Brain microvascular endothelial cell (primary cell): ENCODE measurements at regions not wholly inside any gene's neighbourhood (a gene's known extent, or its start where the extent isn't known, plus 50 kb on each side); places are given as distances from the start of the nearest gene placed in this dataset.

Source experiments
- DNase-seq: peaks from one replicate; pipeline ENCODE4 v3.0.0-alpha.2; 2020
- H3K27ac ChIP-seq: fragments of 250-450 bp; sonication (Bioruptor Pico); 2 replicates; pipeline ENCODE4 v1.5.1; 2020; ENCODE audit warnings: mild to moderate bottlenecking, moderate library complexity
- H3K27me3 ChIP-seq: fragments of 250-450 bp; sonication (Bioruptor Pico); replicated peaks from 2 replicates; pipeline ENCODE4 v1.5.1; 2020; ENCODE audit warnings: mild to moderate bottlenecking
- H3K36me3 ChIP-seq: fragments of 250-450 bp; sonication (Bioruptor Pico); replicated peaks from 2 replicates; pipeline ENCODE4 v1.5.1; 2020; ENCODE audit warnings: mild to moderate bottlenecking
- H3K4me3 ChIP-seq: 2 replicates; pipeline ENCODE4 v1.5.1; 2011; ENCODE audit warnings: low read depth, mild to moderate bottlenecking, control low read depth, low read length, moderate library complexity
- CTCF ChIP-seq: IDR thresholded peaks from 2 replicates; pipeline ENCODE4 v1.5.1; 2011; ENCODE audit warnings: low read depth, mild to moderate bottlenecking, moderate library complexity, low read length, control low read depth, inconsistent platforms; ENCODE audit errors: missing control alignments
- in situ Hi-C: cut with HindIII; loops from 2 replicates; pipeline ENCODE4 v1.10.0; 2017; ENCODE audit warnings: low sequenced_read_pairs, low pct_ligation_motif_present

- no peak for TF ChIP-seq CTCF
- no peaks in the 10 kb centered on the region for H3K27me3 ChIP-seq
- in situ Hi-C loops, result no loop called here
- no peak overlapping the region for H3K27ac ChIP-seq
- no peak for DNase-seq
- no peaks in the 10 kb centered on the region for H3K36me3 ChIP-seq
- no peak overlapping the region for H3K4me3 ChIP-seq
Measured at GRCh38 chr16:62967163-62967562, 930.9 kb upstream of the CDH8 start.

- H3K36me3 ChIP-seq, result no peaks in the 10 kb centered on the region
- no peak for TF ChIP-seq CTCF
- in situ Hi-C loops, result no loop called here
- no peak for DNase-seq
- H3K27ac ChIP-seq, result no peak overlapping the region
- H3K4me3 ChIP-seq, result no peak overlapping the region
- no peaks in the 10 kb centered on the region for H3K27me3 ChIP-seq
Measured at GRCh38 chr16:62966626-62967025, 930.4 kb upstream of the CDH8 start.

- no peak for TF ChIP-seq CTCF
- H3K27me3 ChIP-seq, result no peaks in the 10 kb centered on the region
Measured at GRCh38 chr16:62965831-62966230, 929.6 kb upstream of the CDH8 start.

GRCh38 chr16:62963846-62964245 lies 927.6 kb upstream of the CDH8 start:
- Histone ChIP-seq H3K4me3 (no peak overlapping the region), H3K36me3 (no peaks in the 10 kb centered on the region), H3K27ac (no peak overlapping the region), H3K27me3 (no peaks in the 10 kb centered on the region)
- TF ChIP-seq CTCF, result no peak
- in situ Hi-C loops, result no loop called here
- DNase-seq, result no peak

More at GRCh38 chr16:62965831-62966230, 929.6 kb upstream of the CDH8 start:
- in situ Hi-C loops, result no loop called here
- Histone ChIP-seq H3K36me3 (no peaks in the 10 kb centered on the region), H3K27ac (no peak overlapping the region), H3K4me3 (no peak overlapping the region)
- DNase-seq, result no peak

GRCh38 chr16:62955033-62955349 lies 918.8 kb upstream of the CDH8 start:
- H3K36me3 ChIP-seq, result no peaks in the 10 kb centered on the region
- no peak overlapping the region for H3K4me3 ChIP-seq
- H3K27ac ChIP-seq, result no peak overlapping the region
- in situ Hi-C loops, result no loop called here
- H3K27me3 ChIP-seq, result no peaks in the 10 kb centered on the region
- DNase-seq, result no peak
- TF ChIP-seq CTCF, result no peak

- Histone ChIP-seq H3K27me3 (no peaks in the 10 kb centered on the region), H3K36me3 (no peaks in the 10 kb centered on the region), H3K4me3 (no peak overlapping the region), H3K27ac (no peak overlapping the region)
- TF ChIP-seq CTCF, result no peak
- in situ Hi-C loops, result no loop called here
- DNase-seq, result no peak
Measured at GRCh38 chr16:62954144-62955032, 918.1 kb upstream of the CDH8 start.
